SK-N-SH (cell line): ENCODE measurements at regions not wholly inside any gene's neighbourhood (a gene's known extent, or its start where the extent isn't known, plus 50 kb on each side); places are given as distances from the start of the nearest gene placed in this dataset.
"Not testable (repeated sequence)": the region's sequence is repeated elsewhere in the genome, so short reads cannot be mapped to it uniquely, and the experiment has no call there.

ENCODE experiments used
- CTCF ChIA-PET: fragments of 300-600, 350-600 bp; formaldehyde crosslinking; extraction: SDS; loops from one replicate; lab custom pipeline; 2021; lab: Yijun Ruan, JAX
- POLR2A ChIA-PET: fragments of 350-600 bp; sonication (Branson Sonifier 250); formaldehyde crosslinking; extraction: SDS; loops from one replicate; lab custom pipeline; 2020; ENCODE audit warnings: antibody characterized with exemption, inconsistent platforms; lab: Yijun Ruan, JAX
- DNase-seq: peaks from one replicate; pipeline ENCODE4 v3.0.0; 2012
- H2AFZ ChIP-seq: fragments of 200-600 bp; sonication (generic); 2 replicates; pipeline ENCODE4 v1.8.1; 2016; ENCODE audit warnings: antibody characterized with exemption, mild to moderate bottlenecking, low read depth
- H3F3A ChIP-seq: fragments of 200-600 bp; sonication (generic); replicated peaks from 2 replicates; pipeline ENCODE3; 2016; ENCODE audit warnings: antibody characterized with exemption, mild to moderate bottlenecking; ENCODE audit not compliant: insufficient read depth
- H3K27ac ChIP-seq, 2 experiments: fragments of 200-500 bp in 1 of 2; fragments of 200-600 bp in 1 of 2; sonication (Bioruptor generic) in 1 of 2; sonication (generic), shearing (Covaris generic) in 1 of 2; 2 replicates each; pipeline versions ENCODE4 v1.5.1 to v1.6.1; 2014 to 2016; ENCODE audit warnings: low read depth in 2 of 2, inconsistent platforms in 1 of 2, low read length in 1 of 2, mild to moderate bottlenecking in 1 of 2, mixed read lengths in 1 of 2
- H3K27me3 ChIP-seq: fragments of 200-600 bp; sonication (generic), shearing (Covaris generic); 2 replicates; pipeline ENCODE4 v1.6.1; 2016; ENCODE audit warnings: mixed run types; ENCODE audit not compliant: insufficient read depth
- H3K36me3 ChIP-seq, 2 experiments: fragments of 200-500 bp in 1 of 2; fragments of 200-600 bp in 1 of 2; sonication (Bioruptor generic) in 1 of 2; sonication (generic) in 1 of 2; replicated peaks in 1 of 2; 2 replicates each; pipeline versions ENCODE3 to v1.5.1; 2014 to 2016; ENCODE audit warnings: low read length in 1 of 2, mild to moderate bottlenecking in 1 of 2; ENCODE audit not compliant: insufficient read depth in 2 of 2, control insufficient read depth in 1 of 2
- H3K4me1 ChIP-seq, 2 experiments: fragments of 200-500 bp in 1 of 2; fragments of 200-600 bp in 1 of 2; sonication (Bioruptor generic) in 1 of 2; sonication (generic), shearing (Covaris generic) in 1 of 2; 2 replicates each; pipeline versions ENCODE4 v1.5.1 to v1.6.1; 2014 to 2016; ENCODE audit warnings: low read depth in 1 of 2, low read length in 1 of 2, mixed run types in 1 of 2; ENCODE audit not compliant: insufficient read depth in 2 of 2, control insufficient read depth in 1 of 2
- H3K4me2 ChIP-seq: fragments of 200-600 bp; sonication (generic), shearing (Covaris generic); 2 replicates; pipeline ENCODE4 v1.6.1; 2017; ENCODE audit warnings: mixed run types
- H3K4me3 ChIP-seq, 2 experiments: fragments of 200-500 bp in 1 of 2; fragments of 200-600 bp in 1 of 2; sonication (Bioruptor generic) in 1 of 2; sonication (generic), shearing (Covaris generic) in 1 of 2; 2 replicates each; pipeline versions ENCODE4 v1.5.1 to v1.8.1; 2014 to 2016; ENCODE audit warnings: low read depth in 2 of 2, inconsistent platforms in 1 of 2, low read length in 1 of 2, mild to moderate bottlenecking in 1 of 2, mixed read lengths in 1 of 2, moderate library complexity in 1 of 2
- H3K79me2 ChIP-seq: fragments of 200-600 bp; sonication (generic); 2 replicates; pipeline ENCODE4 v1.8.1; 2017; ENCODE audit warnings: mild to moderate bottlenecking; ENCODE audit not compliant: insufficient read depth
- H3K9ac ChIP-seq: fragments of 200-600 bp; sonication (generic); 2 replicates; pipeline ENCODE4 v1.6.1; 2017; ENCODE audit warnings: mixed run types
- H3K9me2 ChIP-seq: fragments of 200-600 bp; sonication (generic); 2 replicates; pipeline ENCODE4 v1.6.1; 2017; ENCODE audit warnings: mixed run types
- H3K9me3 ChIP-seq: fragments of 200-600 bp; sonication (generic); 2 replicates; pipeline ENCODE4 v1.6.1; 2017; ENCODE audit warnings: mixed run types, mild to moderate bottlenecking, moderate library complexity
- H4K20me1 ChIP-seq: fragments of 200-600 bp; sonication (generic); 2 replicates; pipeline ENCODE4 v1.6.1; 2017; ENCODE audit warnings: mild to moderate bottlenecking, mixed run types; ENCODE audit not compliant: insufficient read depth
- NFIC ChIP-seq: IDR thresholded peaks from 2 replicates; pipeline ENCODE4 v1.4.0; 2012; ENCODE audit warnings: borderline replicate concordance
- RCOR1 ChIP-seq: fragments of 150-350 bp; IDR thresholded peaks from 2 replicates; pipeline ENCODE4 v1.6.1; 2017; ENCODE audit warnings: antibody characterized with exemption, low read length
- REST ChIP-seq: IDR thresholded peaks from 2 replicates; pipeline ENCODE4 v1.6.1; 2012; ENCODE audit warnings: mild to moderate bottlenecking, low read depth, low read length, moderate library complexity
- RXRA ChIP-seq: IDR thresholded peaks from 2 replicates; pipeline ENCODE4 v1.4.0; 2012; ENCODE audit warnings: low read depth, mild to moderate bottlenecking, borderline replicate concordance
- SIN3A ChIP-seq: IDR thresholded peaks from 2 replicates; pipeline ENCODE4 v1.6.1; 2012; ENCODE audit warnings: low read depth, mild to moderate bottlenecking, low read length, moderate library complexity, borderline replicate concordance
- TCF12 ChIP-seq: IDR thresholded peaks from 2 replicates; pipeline ENCODE4 v1.4.0; 2012
- WGBS: methylation state at CpG from one replicate; pipeline ENCODE4 v1.1.6; 2017; ENCODE audit warnings: low lambda C conversion rate; 5-methylcytosine and 5-hydroxymethylcytosine counted together
- TF ChIP-seq, protein P1 (sequence below): IDR thresholded peaks from 2 replicates; pipeline ENCODE4 v1.4.0; 2012; ENCODE audit warnings: low read depth, borderline replicate concordance

DNA sequence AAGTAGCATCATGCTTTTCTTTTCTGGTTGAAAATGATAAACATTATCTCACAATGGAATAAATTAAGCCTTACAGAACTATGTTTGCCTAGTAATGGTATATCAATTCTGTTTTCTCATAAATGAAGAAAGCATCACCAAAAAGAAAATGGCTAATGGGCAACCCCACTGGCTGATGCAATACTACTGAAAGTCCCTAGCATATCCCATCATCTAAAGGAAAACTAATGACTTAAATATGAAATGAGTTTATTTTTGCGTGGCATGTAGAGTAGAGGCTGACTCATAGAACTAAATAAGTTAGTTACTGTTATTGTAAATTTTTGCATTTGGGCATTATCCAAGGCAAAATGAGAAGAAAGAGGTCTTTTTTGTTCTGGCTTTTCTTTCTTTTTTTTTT is 1156.3 kb upstream of the SEL1L start:
- no peak for DNase-seq
- TF ChIP-seq, protein P1, sequence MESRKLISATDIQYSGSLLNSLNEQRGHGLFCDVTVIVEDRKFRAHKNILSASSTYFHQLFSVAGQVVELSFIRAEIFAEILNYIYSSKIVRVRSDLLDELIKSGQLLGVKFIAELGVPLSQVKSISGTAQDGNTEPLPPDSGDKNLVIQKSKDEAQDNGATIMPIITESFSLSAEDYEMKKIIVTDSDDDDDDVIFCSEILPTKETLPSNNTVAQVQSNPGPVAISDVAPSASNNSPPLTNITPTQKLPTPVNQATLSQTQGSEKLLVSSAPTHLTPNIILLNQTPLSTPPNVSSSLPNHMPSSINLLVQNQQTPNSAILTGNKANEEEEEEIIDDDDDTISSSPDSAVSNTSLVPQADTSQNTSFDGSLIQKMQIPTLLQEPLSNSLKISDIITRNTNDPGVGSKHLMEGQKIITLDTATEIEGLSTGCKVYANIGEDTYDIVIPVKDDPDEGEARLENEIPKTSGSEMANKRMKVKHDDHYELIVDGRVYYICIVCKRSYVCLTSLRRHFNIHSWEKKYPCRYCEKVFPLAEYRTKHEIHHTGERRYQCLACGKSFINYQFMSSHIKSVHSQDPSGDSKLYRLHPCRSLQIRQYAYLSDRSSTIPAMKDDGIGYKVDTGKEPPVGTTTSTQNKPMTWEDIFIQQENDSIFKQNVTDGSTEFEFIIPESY, result no peak
- no peak for TF ChIP-seq TCF12
- no peak for TF ChIP-seq SIN3A
- no peak for TF ChIP-seq RCOR1
- no peak for TF ChIP-seq RXRA
- no peak for TF ChIP-seq REST
- no peak for TF ChIP-seq NFIC

DNA sequence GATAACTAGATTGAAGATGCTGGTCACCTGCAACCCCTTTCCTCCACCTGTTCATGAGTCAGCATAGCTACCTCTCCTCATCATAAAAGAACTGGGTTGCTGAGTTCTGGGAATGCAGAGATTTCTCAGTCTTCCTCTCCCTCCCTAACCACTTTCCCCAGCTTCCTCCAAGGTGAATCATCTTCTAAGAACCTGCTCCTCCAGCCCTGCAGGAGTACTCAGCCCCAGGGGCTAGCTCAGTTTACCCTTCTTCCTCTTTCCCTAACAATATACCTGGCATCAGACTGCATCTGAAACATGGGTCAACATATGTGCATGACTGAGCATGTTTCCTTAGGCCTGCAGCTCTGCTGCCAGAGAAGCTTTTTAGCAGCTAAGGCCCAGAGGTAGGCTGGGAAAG is 1157.5 kb upstream of the SEL1L start:
- H2AFZ ChIP-seq, H3K4me3 ChIP-seq, DNase-seq, H3K4me2 ChIP-seq, H4K20me1 ChIP-seq, H3K36me3 ChIP-seq, H3K9me2 ChIP-seq, H3K27ac ChIP-seq, H3F3A ChIP-seq, H3K27me3 ChIP-seq, H3K79me2 ChIP-seq, H3K4me1 ChIP-seq, H3K9me3 ChIP-seq, CTCF ChIA-PET, H3K9ac ChIP-seq, POLR2A ChIA-PET: not testable (repeated sequence)

More for the DNA sequence above, 1156.3 kb upstream of the SEL1L start:
- no peaks in the 10 kb centered on the region for H3K27me3 ChIP-seq
- no peaks in the 10 kb centered on the region for H3K9me3 ChIP-seq
- no peak overlapping the region for H2AFZ ChIP-seq
- no peaks in the 10 kb centered on the region for H3F3A ChIP-seq
- no peaks in the 10 kb centered on the region for H3K4me1 ChIP-seq
- no peaks in the 10 kb centered on the region for H4K20me1 ChIP-seq
- no peaks in the 10 kb centered on the region for H3K9me2 ChIP-seq
- H3K4me3 ChIP-seq, result no peak overlapping the region
- no peaks in the 10 kb centered on the region for H3K79me2 ChIP-seq
- ChIA-PET CTCF (no interaction called here), POLR2A (no interaction called here)
- no peak overlapping the region for H3K9ac ChIP-seq
- H3K27ac ChIP-seq, result no peak overlapping the region
- no peak overlapping the region for H3K4me2 ChIP-seq
- 0% methylated on average over 1 of the region's 1 CpG for WGBS
- no peaks in the 10 kb centered on the region for H3K36me3 ChIP-seq
